ENCODE measurements at regions not wholly inside any gene's neighbourhood (a gene's known extent, or its start where the extent isn't known, plus 50 kb on each side); places are given as distances from the start of the nearest gene placed in this dataset.

DNA sequence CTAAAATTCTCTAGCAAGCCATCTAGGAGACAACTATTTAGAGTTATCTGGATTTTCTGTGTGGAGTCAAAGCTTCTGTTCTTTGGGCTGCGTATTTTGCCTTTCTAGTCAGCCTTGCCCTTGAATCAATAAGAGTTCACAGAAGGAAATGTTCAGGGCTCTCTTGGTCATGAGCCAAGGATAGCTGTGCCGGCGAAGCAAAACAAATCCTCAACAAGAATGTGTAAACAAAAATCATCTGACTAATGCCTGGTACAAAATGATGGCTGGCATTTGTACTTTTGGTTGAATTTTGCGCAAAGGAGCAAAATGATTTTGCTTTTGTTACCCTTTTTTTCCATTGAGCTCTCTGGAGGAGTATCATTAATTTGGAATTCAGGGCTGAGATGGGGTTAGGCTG is 171.1 kb downstream of the DACT1 start:
- in situ Hi-C loops (cut with MboI; ENCODE audit: low sequenced_read_pairs): no loop called here

DNA sequence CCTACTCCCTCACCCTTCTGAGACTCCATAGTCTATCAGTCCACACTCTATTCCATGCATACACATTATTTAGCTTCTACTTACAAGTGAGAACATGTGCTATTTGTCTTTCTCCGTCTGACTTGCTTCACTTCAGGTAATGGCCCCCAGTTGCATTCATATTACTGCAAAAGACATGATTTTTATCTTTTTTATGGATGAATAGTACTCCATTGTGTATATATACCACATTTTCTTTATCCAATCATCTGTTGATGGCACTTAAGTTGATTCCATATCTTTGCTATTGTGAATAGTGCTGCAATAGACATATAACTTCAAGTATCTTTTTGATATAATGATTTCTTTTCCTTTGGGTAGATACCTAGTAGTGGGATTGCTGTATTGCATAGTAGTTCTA is 171.8 kb downstream of the DACT1 start:
- in situ Hi-C loops (cut with MboI; ENCODE audit: low sequenced_read_pairs): no loop called here

DNA sequence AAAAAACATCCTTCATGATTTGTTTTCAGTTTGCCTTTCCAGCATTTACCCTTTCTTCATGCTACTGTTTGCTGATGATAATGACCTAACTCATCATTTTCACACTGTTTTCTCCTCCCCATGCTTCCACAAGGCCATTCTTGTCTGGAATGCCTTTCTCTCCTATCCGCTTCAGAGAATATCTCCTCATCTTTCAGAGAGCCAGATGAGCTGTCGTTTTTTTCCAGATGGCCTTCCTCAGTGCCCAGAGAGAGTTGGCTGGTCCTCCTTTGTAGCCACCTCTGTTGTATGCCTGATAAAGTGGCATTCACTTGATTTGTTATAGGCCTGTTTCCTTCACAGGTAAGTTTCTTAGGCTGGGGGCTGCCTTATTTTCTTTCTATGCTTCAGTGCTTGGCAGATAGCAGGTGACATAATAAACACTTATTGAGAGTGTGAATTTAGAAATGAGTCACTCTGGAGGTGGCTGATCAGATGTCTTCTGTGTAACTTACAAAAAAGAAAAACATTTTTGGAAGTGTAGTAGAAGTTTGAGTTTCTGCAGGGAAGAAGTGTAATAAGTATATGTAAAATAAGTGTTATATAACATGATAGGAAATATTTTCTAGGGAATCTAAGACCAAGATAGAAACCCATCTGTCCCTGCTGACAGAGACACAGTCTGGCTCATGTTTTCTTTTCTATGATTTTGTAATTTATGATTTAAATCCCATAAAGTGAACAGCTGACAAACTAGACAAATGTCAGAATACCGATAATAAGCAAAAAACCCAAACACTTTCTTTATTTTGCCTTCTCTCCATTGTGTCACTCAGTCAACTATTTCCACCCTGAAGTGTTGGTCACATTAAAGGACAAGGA is 174.5 kb downstream of the DACT1 start:
- in situ Hi-C loops (cut with MboI; ENCODE audit: low sequenced_read_pairs): no loop called here

DNA sequence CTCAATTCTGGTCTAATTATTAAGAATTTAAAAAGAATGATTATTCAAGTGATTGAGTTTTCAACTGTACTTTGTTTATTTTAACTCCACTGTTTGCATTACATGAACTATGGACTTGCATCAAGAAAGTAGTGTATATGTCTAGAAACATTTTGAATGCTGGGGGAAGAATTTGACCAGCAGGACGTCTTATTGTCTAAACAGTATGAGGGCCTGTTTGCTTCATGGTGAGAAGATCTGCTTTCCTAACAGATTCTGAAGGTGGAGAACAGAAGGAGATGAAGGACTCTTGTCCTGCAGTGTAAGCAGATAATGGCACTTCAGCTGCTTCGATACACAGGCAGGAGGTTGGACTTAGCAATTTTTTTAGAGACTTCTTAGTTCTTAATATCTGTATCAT is 176.0 kb downstream of the DACT1 start:
- in situ Hi-C loops (cut with MboI; ENCODE audit: low sequenced_read_pairs): no loop called here

DNA sequence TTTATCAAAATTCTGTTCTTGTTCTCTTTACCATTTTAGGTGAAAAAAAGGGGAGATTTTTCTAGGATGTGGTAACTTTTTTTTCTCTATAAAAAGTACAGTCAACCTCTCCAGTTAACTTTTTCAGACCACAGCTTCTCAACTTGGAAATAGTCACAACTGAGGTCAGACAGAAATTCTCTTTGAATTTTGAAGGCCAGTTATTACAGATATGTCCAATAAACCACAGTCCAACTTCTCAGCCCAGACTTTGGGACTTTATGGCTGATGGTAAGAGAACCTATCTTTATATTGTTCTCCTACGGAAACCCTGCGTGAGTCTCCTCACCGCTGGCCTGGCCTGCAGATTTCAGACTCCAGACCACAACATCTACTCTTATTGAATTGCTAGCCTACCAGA is 176.7 kb downstream of the DACT1 start:
- in situ Hi-C loops (cut with MboI; ENCODE audit: low sequenced_read_pairs): no loop called here

DNA sequence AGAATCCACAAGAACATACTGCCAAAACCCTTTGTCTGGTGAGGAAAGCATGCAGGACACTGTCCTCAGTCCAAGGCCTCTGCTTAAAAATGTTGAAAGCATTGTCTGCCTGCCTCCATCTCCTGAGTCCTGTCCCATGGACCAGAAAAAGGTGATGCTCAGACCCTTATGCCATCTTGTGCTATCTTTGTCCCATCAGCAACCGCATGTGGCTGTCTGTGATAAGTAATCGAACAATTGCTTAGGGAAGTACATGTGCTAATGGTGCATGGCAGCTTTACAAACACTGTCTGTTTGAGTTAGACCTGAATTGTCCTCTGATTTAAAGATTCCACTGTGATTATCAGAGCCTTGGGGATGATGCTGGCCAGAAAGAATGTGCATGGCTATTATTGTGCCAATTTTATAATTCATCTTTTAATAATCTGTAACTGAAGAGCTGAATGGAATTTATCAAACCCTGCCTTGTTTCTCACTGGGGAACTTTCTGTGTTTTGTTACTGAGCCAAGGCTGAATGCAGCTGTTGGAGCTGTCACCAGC is 177.5 kb downstream of the DACT1 start:
- in situ Hi-C loops (cut with MboI; ENCODE audit: low sequenced_read_pairs): no loop called here

DNA sequence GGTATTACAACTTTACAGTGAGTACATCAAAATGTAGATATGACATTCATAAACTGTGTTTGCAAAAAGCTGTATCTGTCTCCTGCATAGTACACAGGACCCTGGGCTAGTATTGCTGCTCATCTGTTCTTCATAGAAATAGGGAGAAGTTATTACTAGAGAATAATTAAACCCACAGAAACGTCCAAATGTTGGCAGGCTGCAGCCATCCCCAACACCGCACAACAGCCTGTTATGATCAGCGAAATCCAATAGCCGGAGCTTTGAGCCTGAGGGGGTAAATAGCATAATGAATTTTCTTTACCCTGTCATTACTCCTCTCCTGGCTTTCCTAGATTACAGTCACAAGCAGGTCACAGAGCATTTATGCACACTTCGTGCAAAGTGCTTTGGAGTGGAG is 178.0 kb downstream of the DACT1 start:
- in situ Hi-C loops (cut with MboI; ENCODE audit: low sequenced_read_pairs): no loop called here

DNA sequence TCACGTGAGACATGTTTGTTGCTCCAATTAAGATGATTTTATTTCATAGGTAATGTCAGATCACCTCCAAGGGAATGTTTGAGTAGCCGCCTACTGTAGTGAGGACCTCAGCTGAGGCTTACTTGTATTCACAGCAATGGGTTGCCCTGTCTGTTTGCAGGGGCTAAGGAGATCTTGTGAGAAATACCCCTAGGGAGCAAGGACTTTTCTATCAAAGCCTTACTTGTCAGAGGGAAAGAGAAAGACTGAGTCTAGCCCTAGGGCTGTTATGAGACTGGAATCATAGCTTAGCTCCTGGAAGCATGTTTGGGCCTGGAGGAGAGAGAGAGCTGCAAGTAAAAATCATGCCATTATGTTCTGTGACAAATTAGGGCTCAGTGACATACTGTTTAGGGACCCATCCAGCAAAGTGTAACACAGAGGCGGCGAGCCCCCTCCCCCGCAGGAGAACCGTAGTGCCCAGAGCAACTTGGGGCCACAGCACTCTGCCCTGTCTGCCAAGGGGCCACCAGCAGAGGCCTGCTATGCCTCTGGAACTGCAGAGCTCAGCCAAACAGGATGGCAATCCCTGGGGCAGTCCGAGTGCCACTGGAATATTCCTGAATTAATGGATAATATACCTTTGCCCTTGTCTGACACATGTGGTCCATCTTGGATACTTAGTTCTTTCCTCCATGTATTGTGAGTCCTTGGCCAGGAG is 178.8 kb downstream of the DACT1 start:
- in situ Hi-C loops (cut with MboI; ENCODE audit: low sequenced_read_pairs): no loop called here

DNA sequence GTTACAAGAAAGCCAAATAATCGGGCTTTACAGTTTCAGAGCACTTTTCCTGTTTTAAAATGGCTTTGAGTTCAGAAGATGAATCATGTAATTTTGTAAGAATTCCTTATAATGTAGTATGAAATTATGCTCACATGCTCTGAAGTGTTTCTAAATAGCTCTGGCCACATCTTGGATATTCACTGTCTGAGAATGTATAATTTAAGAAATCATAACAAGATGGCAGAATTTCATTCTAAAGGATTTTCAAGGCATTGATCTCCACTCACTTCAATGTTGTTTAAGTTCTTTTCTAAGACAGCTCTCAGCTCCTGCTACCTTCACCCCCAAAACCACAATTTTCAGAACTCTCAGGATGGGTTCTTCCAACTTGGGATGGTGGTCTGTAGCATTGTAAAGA is 180.1 kb downstream of the DACT1 start:
- in situ Hi-C loops (cut with MboI; ENCODE audit: low sequenced_read_pairs): no loop called here

DNA sequence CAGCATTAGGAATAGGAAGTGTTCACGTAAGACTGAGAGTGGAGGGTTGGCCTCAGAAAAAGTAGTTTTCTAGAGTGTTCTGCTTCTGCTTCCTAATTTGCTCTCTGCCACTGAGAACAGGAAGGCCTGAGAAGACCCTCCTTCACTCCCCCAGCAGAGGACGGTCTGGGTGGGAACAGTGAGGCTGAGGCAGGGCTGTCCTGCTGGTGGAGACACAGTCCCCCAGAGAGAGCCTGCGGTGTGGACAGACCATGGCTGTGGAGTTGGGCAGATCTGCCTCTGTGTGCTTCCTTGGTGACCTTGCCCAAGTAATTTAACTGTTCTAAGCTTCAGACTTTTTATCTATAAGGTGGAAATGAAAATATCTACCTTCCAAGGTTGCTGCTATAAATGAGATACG is 182.3 kb downstream of the DACT1 start:
- in situ Hi-C loops (cut with MboI; ENCODE audit: low sequenced_read_pairs): no loop called here

DNA sequence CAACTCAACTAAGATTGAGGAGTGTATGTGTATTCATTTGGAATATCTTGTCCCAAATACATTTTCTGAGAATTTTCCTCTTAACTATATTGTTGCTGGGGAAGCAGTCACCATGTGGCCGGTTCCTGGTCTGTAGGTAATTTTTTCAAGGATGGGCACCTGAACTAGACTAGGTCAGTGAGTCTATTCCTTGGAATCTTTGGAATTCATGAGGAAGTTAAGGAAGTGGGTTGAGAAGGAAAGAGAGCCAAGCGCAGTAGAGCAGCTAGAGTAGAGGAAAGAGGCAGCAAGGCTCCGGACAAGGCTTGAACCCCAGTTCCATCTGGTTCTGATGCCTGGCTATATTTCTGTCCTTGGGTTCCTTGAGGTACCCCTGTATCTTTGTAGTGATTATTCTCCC is 183.7 kb downstream of the DACT1 start:
- in situ Hi-C loops (cut with MboI; ENCODE audit: low sequenced_read_pairs): no loop called here

DNA sequence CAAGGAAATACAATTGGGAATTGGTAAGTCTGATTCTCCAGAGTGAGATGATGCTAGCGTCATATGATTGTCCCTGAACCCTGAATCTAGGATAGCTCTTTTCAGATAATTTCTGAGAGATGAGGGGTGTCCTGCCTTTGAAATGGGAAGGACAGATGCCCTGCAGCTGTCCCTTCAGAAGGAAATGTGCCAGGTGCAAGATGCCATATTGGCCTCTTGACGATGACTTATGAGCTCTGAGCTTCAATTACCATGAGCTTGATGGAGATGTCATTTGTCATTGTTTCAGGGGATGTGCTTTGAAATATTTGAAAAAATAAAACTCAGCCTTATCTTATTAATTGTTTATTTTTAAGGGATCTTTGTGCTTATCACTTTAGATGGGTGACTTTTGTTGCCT is 185.1 kb downstream of the DACT1 start:
- in situ Hi-C loops (cut with MboI; ENCODE audit: low sequenced_read_pairs): no loop called here

DNA sequence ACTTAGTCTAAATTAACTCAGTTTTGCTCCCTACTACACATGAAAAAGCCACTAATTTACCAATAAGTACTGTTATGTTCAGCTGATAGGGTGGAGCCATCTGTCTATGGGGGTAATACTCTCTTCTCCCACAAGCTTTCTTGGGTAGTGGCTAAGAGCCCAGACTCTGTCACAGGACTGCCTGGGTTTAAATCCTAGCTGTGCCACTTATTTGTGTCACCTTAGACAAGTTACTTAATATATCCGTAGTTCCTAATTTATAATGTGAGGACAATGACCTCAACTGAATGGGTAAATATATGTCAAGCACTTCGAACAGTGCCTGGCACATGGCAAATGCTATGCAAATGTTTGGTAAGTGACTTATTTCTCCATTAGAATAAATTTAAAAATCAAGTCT is 185.6 kb downstream of the DACT1 start:
- in situ Hi-C loops (cut with MboI; ENCODE audit: low sequenced_read_pairs): no loop called here

DNA sequence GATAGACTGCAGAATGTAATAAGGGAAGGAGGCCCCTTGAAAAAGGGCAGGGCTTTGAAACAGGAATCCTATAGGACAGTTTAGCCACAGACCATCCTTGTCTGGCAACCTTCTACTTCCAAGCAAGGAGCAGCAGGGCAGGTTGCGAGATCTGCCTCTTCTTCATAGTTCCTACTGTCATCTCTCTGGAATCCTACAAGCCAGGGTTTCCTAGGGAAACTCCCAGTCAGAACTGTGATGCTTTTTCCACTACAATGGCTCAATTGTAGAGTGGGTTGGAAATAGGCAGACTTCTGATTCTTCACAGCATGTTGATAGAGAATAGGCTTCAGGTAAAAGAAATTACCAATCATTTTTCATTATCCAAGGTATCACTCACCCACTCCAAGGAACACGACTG is 186.3 kb downstream of the DACT1 start:
- in situ Hi-C loops (cut with MboI; ENCODE audit: low sequenced_read_pairs): no loop called here

DNA sequence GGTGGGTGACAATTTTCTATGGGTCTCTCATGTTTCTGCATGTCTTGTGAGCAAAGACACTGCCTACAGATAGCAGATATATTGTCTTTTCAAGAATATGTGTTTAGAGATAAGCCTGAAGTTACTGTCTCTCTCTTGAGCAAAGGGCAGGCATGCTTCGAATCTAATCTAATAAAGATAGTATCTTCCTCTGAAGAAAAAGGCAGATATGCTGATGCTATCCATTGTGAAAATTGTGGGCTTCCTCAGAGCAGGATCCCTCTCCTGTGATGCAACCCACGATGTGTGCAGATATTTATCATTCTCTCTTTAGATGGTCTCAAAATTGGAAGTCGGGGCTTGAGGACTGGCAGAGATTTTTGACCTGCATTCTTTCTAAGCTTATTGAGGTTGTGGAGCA is 187.0 kb downstream of the DACT1 start:
- in situ Hi-C loops (cut with MboI; ENCODE audit: low sequenced_read_pairs): no loop called here

DNA sequence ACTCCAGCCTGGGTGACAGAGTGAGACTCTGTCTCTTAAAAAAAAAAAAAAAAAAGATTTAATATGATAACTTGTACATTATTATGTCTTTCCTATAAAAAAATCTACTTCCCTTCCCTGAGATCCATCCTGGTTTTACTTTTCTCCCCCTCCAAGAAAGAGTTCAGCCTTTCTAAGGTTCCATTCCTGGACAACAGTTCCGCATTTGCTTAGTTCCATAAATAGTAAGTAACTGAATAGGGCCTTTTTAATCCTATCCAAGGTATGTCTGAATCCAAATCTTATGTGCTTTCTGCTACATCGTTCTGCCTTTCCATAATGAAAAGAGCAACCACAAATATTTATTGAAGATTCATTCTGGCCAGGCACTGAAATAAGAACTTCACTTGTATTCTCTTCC is 187.8 kb downstream of the DACT1 start:
- in situ Hi-C loops (cut with MboI; ENCODE audit: low sequenced_read_pairs): no loop called here

DNA sequence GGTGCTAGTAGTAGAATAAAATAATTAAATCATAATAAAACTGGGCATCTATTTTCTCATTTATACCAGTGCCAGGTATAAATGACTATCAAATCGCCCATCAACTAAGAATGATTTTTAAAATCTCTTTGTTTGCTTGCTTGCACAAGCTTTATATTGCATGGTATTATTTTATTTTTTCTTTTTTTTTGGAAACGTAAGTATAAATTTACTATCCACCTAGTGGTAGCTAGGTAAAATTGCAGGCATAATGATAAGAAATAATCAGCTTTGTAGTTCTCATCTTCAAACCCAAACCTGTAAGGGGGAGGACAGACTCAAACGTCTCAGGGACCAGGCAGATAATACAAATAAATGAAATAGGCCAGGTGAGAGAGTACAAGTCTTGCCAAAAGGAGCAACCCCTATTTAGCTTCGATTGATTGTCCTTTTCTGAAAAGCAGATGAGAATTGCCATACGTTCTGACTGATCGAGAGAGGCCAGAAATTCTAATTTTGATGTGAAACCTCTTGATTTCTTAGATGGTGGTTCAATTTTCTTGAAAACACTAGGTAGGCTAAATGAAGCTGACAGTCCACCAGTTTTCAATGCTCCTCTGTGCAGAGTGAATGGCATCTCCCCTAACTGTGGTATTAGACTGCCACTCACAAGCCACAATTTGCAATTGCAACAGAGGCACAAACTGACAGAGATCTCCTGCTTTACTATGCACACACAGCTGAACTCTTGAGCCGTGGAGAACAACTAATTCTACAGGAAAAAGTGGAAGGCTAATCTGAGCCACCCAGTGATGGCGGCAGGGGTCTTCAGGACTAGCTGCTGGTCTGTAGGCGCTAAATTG is 189.3 kb downstream of the DACT1 start:
- in situ Hi-C loops (cut with MboI; ENCODE audit: low sequenced_read_pairs): no loop called here

DNA sequence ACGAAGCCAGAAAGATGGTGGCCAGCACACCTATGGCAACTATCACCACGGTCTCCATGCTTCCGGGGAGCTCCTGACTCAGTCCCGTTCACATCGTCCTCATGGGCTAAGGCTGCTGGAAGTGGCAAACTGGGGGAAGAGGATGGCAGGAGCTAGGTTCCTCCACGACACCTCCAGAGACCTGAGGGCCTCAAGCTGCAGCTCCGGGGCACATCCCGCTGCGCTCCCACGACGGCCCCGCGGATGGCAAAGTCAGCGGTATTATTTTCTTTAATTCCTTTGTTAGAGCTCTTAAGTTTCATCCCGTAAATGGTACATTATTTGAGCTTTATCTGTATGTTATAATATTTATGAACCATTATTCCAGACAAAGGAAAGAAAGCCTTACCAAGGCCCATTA is 190.5 kb downstream of the DACT1 start:
- in situ Hi-C loops (cut with MboI; ENCODE audit: low sequenced_read_pairs): no loop called here

DNA sequence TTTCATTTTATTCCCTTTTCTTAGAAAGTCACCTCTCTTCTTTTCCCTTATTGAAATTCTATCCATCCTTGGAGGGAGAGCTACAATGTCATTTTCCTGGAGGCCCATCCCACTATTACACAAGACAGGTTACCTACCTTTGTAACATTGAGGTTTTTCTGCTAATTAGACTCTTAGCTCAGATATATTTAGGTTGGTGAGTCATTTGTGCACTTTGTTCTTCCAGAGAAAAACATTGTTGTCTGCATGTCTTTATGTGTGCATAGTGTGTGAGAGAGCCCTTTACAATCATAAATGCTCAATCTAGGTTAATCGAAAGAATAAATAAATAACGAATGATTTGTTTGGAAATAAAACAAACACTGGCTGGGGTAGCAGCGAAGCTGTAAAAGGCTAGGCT is 191.8 kb downstream of the DACT1 start:
- in situ Hi-C loops (cut with MboI; ENCODE audit: low sequenced_read_pairs): no loop called here

DNA sequence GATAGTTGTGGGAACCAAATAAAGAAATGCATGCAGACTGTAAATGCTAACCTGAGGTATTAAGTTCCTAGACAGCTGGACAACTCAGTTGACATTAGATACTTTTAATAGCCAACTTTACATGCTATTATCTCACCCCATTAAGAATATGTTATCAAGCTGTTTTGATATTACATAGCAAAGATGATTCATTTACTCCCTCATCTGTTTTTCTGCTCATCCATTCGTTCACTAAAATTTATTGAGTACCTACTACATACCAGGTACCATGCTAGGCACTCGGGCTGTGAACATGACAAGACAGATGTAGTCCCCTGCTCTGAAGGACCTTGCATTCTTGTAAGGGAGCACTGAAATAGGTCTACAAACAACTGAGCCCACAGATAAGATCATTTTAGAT is 192.4 kb downstream of the DACT1 start:
- in situ Hi-C loops (cut with MboI; ENCODE audit: low sequenced_read_pairs): no loop called here

DNA sequence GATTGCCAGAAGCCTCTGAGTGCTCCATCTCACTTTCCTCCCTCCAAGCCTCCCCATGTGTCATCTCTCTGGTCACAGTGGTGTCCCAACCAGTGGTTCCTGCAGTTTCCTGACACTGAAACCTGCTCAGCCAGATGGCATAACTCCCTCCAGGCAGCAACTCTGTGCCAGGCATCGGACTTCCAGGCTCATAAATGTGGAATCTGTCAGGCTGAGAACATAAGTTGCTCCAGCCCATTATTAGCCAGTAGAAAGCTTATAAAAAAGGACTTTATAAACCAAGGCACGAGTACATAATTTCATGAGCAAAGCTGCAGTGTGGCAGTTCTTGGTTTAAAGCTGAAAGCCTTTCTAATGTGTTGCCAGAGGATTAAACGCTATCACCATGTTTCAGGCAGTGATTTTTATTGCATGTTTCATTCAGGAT is 194.3 kb downstream of the DACT1 start:
- in situ Hi-C loops (cut with MboI; ENCODE audit: low sequenced_read_pairs): no loop called here

Measured in HL-60/S4 treated with phorbol 12-myristate 13-acetate at 8.2 ng/mL for 4 days and 3 days (cell line).